Natural killer cell (primary cell): ENCODE measurements at regions not wholly inside any gene's neighbourhood (a gene's known extent, or its start where the extent isn't known, plus 50 kb on each side); places are given as distances from the start of the nearest gene placed in this dataset.

Source experiments
- ATAC-seq, 3 donors: fragments of 150-1000 bp in 2 of 3; fragments of 200-7000 bp in 1 of 3; cut with Tn5 transposase; 1 replicate in 1 of 3; 2 replicates in 2 of 3; pipeline ENCODE4 v1.10.0; 2021; ENCODE audit warnings: mild to moderate bottlenecking in 2 of 3, moderate library complexity in 2 of 3
- DNase-seq, 2 donors: peaks; one replicate each; pipeline versions ENCODE4 v3.0.0 to v3.0.0-alpha.2; 2013 to 2021; ENCODE audit warnings: mixed read lengths in 1 of 2
- H3K27ac ChIP-seq: one replicate; pipeline ENCODE4 v1.5.1; 2013; ENCODE audit warnings: mild to moderate bottlenecking, low read length
- H3K27me3 ChIP-seq: one replicate; pipeline ENCODE4 v1.6.1; 2013; ENCODE audit warnings: low read length; ENCODE audit not compliant: control insufficient read depth, insufficient read depth
- H3K36me3 ChIP-seq: one replicate; pipeline ENCODE4 v1.6.1; 2013; ENCODE audit warnings: low read length; ENCODE audit not compliant: control insufficient read depth, insufficient read depth
- H3K4me1 ChIP-seq: one replicate; pipeline ENCODE4 v1.6.1; 2013; ENCODE audit warnings: low read length; ENCODE audit not compliant: control insufficient read depth, insufficient read depth
- H3K4me3 ChIP-seq: one replicate; pipeline ENCODE4 v1.5.1; 2013; ENCODE audit warnings: low read length
- H3K9me3 ChIP-seq: one replicate; pipeline ENCODE4 v1.6.1; 2013; ENCODE audit warnings: low read length; ENCODE audit not compliant: control insufficient read depth, insufficient read depth
- H3K27ac Mint-ChIP-seq, 2 donors: one replicate each; pipeline ENCODE4 v1.8.0; 2022; ENCODE audit warnings: mild to moderate bottlenecking in 2 of 2, mixed read lengths in 2 of 2, moderate library complexity in 1 of 2
- H3K27me3 Mint-ChIP-seq, 2 donors: one replicate each; pipeline ENCODE4 v1.8.0; 2022; ENCODE audit warnings: low read depth in 2 of 2, mixed read lengths in 2 of 2
- H3K36me3 Mint-ChIP-seq: one replicate; pipeline ENCODE4 v1.8.0; 2022; ENCODE audit warnings: mixed read lengths
- H3K4me1 Mint-ChIP-seq, 2 donors: one replicate each; pipeline ENCODE4 v1.8.0; 2022; ENCODE audit warnings: mixed read lengths in 2 of 2
- H3K4me3 Mint-ChIP-seq: one replicate; pipeline ENCODE4 v1.8.0; 2022; ENCODE audit warnings: mild to moderate bottlenecking, moderate library complexity, mixed read lengths
- H3K9me3 Mint-ChIP-seq, 2 donors: one replicate each; pipeline ENCODE4 v1.8.0; 2022; ENCODE audit warnings: mixed read lengths in 2 of 2
- WGBS: methylation state at CpG from one replicate; pipeline ENCODE4 v1.1.7; 2013; ENCODE audit warnings: missing lambda C conversion rate; ENCODE audit not compliant: insufficient coverage; 5-methylcytosine and 5-hydroxymethylcytosine counted together
- intact Hi-C: fragments of 100-400 bp; cut with micrococcal nuclease; formaldehyde crosslinking; loops from one replicate; pipeline ENCODE4 v1.14.2; 2022
- TF ChIP-seq, protein P1 (sequence below): fragments of 200-600 bp; IDR thresholded peaks from one replicate; pipeline ENCODE4 v1.8.0; 2022; ENCODE audit warnings: antibody characterized with exemption

DNA sequence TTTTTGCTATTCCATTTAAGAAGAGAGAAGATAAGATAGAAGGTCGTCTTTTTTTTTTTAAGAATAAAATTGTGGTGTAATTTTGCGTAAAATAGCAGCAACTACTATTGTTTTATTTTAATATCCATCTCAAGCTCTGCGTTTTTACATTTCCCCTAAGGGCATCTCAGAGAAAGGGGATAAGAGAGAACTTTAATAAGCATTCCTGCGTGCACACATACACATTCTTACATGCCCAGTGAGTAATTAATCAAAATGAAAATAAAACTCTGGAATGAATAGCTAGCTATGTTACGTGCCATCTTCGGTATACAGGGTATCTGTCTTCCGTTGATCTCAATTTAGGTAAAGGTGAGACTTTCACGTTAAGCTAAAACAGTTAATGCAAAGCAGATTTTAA, 200.3 kb upstream of the TENM3 start:
- ATAC-seq (no peak), DNase-seq (no peak)
- H3K27ac Mint-ChIP-seq = no peak overlapping the region
- Histone ChIP-seq H3K9me3 (peaks cover 9% of the 10 kb centered on the region), H3K4me3 (no peak overlapping the region), H3K27me3 (no peaks in the 10 kb centered on the region), H3K36me3 (no peaks in the 10 kb centered on the region), H3K4me1 (no peaks in the 10 kb centered on the region), H3K27ac (no peak overlapping the region)
- no peak overlapping the region for H3K4me3 Mint-ChIP-seq
- H3K27me3 Mint-ChIP-seq = no peaks in the 10 kb centered on the region
- TF ChIP-seq, protein P1, sequence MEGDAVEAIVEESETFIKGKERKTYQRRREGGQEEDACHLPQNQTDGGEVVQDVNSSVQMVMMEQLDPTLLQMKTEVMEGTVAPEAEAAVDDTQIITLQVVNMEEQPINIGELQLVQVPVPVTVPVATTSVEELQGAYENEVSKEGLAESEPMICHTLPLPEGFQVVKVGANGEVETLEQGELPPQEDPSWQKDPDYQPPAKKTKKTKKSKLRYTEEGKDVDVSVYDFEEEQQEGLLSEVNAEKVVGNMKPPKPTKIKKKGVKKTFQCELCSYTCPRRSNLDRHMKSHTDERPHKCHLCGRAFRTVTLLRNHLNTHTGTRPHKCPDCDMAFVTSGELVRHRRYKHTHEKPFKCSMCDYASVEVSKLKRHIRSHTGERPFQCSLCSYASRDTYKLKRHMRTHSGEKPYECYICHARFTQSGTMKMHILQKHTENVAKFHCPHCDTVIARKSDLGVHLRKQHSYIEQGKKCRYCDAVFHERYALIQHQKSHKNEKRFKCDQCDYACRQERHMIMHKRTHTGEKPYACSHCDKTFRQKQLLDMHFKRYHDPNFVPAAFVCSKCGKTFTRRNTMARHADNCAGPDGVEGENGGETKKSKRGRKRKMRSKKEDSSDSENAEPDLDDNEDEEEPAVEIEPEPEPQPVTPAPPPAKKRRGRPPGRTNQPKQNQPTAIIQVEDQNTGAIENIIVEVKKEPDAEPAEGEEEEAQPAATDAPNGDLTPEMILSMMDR = no peak
- no peaks in the 10 kb centered on the region for H3K4me1 Mint-ChIP-seq
- intact Hi-C loops = no loop called here
- 96% methylated on average over 4 of the region's 8 CpGs for WGBS
- H3K9me3 Mint-ChIP-seq = peaks cover 5 to 13% of the 10 kb centered on the region in 2 donors
- no peaks in the 10 kb centered on the region for H3K36me3 Mint-ChIP-seq

GRCh38 chr4:182048871-182049270, 194.3 kb upstream of the TENM3 start:
- H3K27ac Mint-ChIP-seq = no peak overlapping the region
- Histone ChIP-seq H3K4me3 (no peak overlapping the region), H3K9me3 (no peaks in the 10 kb centered on the region), H3K36me3 (no peaks in the 10 kb centered on the region), H3K27ac (no peak overlapping the region), H3K27me3 (no peaks in the 10 kb centered on the region), H3K4me1 (no peaks in the 10 kb centered on the region)
- H3K36me3 Mint-ChIP-seq = no peaks in the 10 kb centered on the region
- no peaks in the 10 kb centered on the region for H3K27me3 Mint-ChIP-seq
- peaks cover 6 to 10% of the 10 kb centered on the region in 2 donors for H3K9me3 Mint-ChIP-seq
- WGBS = no CpG with 5 or more reads among the region's 1 CpG
- H3K4me1 Mint-ChIP-seq = no peaks in the 10 kb centered on the region
- H3K4me3 Mint-ChIP-seq = no peak overlapping the region
- DNase-seq (no peak), ATAC-seq (no peak)
- intact Hi-C loops = no loop called here
- TF ChIP-seq, protein P1 = no peak

DNA sequence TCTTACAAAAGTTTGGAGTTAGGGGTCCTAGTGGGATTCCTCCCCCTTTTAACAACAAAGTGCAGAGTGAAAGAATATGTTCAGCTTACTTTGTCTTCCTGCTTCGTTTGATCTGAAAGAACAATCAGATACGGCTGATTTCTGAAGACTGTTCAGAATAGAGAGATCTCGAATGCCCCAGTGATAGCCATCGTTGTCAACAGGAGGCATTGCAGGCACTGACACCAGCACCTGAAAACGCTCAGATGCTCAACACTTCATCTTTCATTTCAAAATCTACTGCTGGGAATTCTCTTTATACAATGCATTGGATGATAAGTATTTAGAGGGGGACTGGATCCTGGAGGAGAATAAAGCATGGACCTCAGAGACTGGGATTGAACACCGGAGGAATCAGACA, 186.3 kb upstream of the TENM3 start:
- Histone ChIP-seq H3K4me1 (no peaks in the 10 kb centered on the region), H3K27me3 (no peaks in the 10 kb centered on the region), H3K9me3 (no peaks in the 10 kb centered on the region), H3K36me3 (no peaks in the 10 kb centered on the region), H3K4me3 (no peak overlapping the region), H3K27ac (no peak overlapping the region)
- Mint-ChIP-seq H3K9me3 (peaks cover 8 to 15% of the 10 kb centered on the region in 2 donors), H3K4me1 (no peaks in the 10 kb centered on the region), H3K27me3 (no peaks in the 10 kb centered on the region), H3K36me3 (peaks cover 10% of the 10 kb centered on the region), H3K4me3 (no peak overlapping the region), H3K27ac (no peak overlapping the region)
- intact Hi-C loops = no loop called here
- no peak for ATAC-seq
- 89% methylated on average over 6 of the region's 6 CpGs for WGBS
- no peak for DNase-seq
- TF ChIP-seq, protein P1 = no peak

DNA sequence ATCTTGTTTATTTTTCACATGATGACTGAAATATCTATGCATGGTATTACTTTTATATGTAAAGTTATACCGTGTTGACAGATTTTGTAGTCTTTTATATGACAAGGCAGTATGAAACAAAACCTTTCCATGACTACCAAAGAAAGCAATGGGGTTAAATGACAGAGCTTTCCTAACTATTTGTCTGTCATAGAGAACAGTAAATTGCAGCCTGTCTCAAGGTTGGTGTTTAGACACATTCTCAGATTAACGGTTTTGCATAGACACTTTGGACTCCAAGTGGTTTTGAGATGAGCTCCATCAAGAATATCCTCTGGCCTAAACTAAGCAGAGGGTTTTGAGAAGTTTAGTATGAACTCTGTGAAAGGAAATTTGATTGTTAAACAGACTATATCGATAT, 180.7 kb upstream of the TENM3 start:
- no peaks in the 10 kb centered on the region for H3K4me1 ChIP-seq
- no peaks in the 10 kb centered on the region for H3K36me3 ChIP-seq
- H3K27ac Mint-ChIP-seq = no peak overlapping the region
- no peaks in the 10 kb centered on the region for H3K27me3 Mint-ChIP-seq
- no peak overlapping the region for H3K4me3 Mint-ChIP-seq
- ATAC-seq = no peak
- H3K4me1 Mint-ChIP-seq = no peaks in the 10 kb centered on the region
- no peak overlapping the region for H3K4me3 ChIP-seq
- TF ChIP-seq, protein P1 = no peak
- H3K9me3 Mint-ChIP-seq = peaks cover 3 to 11% of the 10 kb centered on the region in 2 donors
- H3K36me3 Mint-ChIP-seq = no peaks in the 10 kb centered on the region
- intact Hi-C loops = no loop called here
- H3K27me3 ChIP-seq = no peaks in the 10 kb centered on the region
- no peak for DNase-seq
- H3K9me3 ChIP-seq = no peaks in the 10 kb centered on the region
- no peak overlapping the region for H3K27ac ChIP-seq
- 64% methylated on average over 1 of the region's 3 CpGs for WGBS
